ENCODE measurements at regions not wholly inside any gene's neighbourhood (a gene's known extent, or its start where the extent isn't known, plus 50 kb on each side); places are given as distances from the start of the nearest gene placed in this dataset.

- no peak for TF ChIP-seq ATF2 (IDR thresholded peaks at IDR 0.05; ENCODE audit: low read length)
Measured at GRCh38 chr2:122583159-122583917, 827.9 kb downstream of the TSN start (continued).
